ENCODE measurements at regions not wholly inside any gene's neighbourhood (a gene's known extent, or its start where the extent isn't known, plus 50 kb on each side); places are given as distances from the start of the nearest gene placed in this dataset.
A peak's percentile ranks its signal among the peaks of the same experiment; 100 is the strongest.

- no peak overlapping the region for H3K27ac ChIP-seq (ENCODE audit: low read depth in 2 of 2, low read length in 2 of 2)
- no peak for TF ChIP-seq CTCF (IDR thresholded peaks at IDR 0.05; ENCODE audit: borderline replicate concordance, extremely low read depth, insufficient read depth)
- H3K36me3 ChIP-seq (ENCODE audit: control insufficient read depth in 2 of 3, insufficient read depth in 3 of 3, low read length in 3 of 3): no peaks in the 10 kb centered on the region
- no peak for FAIRE-seq
- intact Hi-C loops (cut with DNase I): no loop called here
- H3K27me3 ChIP-seq (ENCODE audit: control insufficient read depth, insufficient read depth, low read length): no peaks in the 10 kb centered on the region
- no peaks in the 10 kb centered on the region for H3K4me1 ChIP-seq (ENCODE audit: control insufficient read depth in 2 of 3, insufficient read depth in 2 of 3, low read depth in 1 of 3, low read length in 3 of 3)
- no peak for DNase-seq
- H3K9me3 ChIP-seq (ENCODE audit: control insufficient read depth in 2 of 3, insufficient read depth in 1 of 3, low read length in 3 of 3): no peaks in the 10 kb centered on the region
- H3K4me3 ChIP-seq (ENCODE audit: low read length in 3 of 3): no peak overlapping the region
- H3K9ac ChIP-seq (ENCODE audit: low read length in 3 of 3): no peak overlapping the region
Observed at GRCh38 chr5:66477596-66477995, 118.6 kb upstream of the MAST4 start.

DNA sequence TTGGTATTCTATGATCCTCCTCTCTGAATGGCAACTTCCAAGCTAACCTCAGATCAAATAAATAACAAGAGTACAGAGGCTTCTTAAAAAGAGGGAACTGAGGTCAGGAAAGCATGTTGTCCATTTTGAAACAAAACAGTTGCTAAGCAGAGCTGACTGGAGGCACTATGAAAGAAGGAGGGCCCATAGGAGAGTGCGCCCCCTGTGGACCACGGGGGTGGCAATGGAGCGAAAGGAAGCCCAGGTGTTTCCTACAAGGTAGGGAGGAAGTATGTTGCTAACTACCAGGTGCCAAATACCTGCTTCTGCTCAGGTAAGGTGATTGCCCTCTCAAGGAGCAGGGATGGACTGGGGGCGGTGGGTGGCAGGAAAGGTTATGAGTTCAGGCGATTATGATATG, 101.8 kb upstream of the MAST4 start:
- intact Hi-C loops (cut with DNase I): no loop called here
- Histone ChIP-seq H3K36me3 (ENCODE audit: control insufficient read depth in 2 of 3, insufficient read depth in 3 of 3, low read length in 3 of 3) (no peaks in the 10 kb centered on the region), H3K4me1 (ENCODE audit: control insufficient read depth in 2 of 3, insufficient read depth in 2 of 3, low read depth in 1 of 3, low read length in 3 of 3) (no peaks in the 10 kb centered on the region), H3K27me3 (ENCODE audit: control insufficient read depth, insufficient read depth, low read length) (no peaks in the 10 kb centered on the region), H3K9me3 (ENCODE audit: control insufficient read depth in 2 of 3, insufficient read depth in 1 of 3, low read length in 3 of 3) (peaks cover 0 to under 1% (median 0%) of the 10 kb centered on the region in 3 donors), H3K4me3 (ENCODE audit: low read length in 3 of 3) (no peak overlapping the region), H3K9ac (ENCODE audit: low read length in 3 of 3) (no peak overlapping the region), H3K27ac (ENCODE audit: low read depth in 2 of 2, low read length in 2 of 2) (no peak overlapping the region)
- TF ChIP-seq CTCF (IDR thresholded peaks at IDR 0.05; ENCODE audit: borderline replicate concordance, extremely low read depth, insufficient read depth): no peak
- FAIRE-seq (no peak), DNase-seq (no peak)

GRCh38 chr5:66498791-66499207, 97.4 kb upstream of the MAST4 start:
- no peak for FAIRE-seq
- Histone ChIP-seq H3K27me3 (ENCODE audit: control insufficient read depth, insufficient read depth, low read length) (no peaks in the 10 kb centered on the region), H3K9ac (ENCODE audit: low read length in 3 of 3) (no peak overlapping the region), H3K27ac (ENCODE audit: low read depth in 2 of 2, low read length in 2 of 2) (no peak overlapping the region), H3K9me3 (ENCODE audit: control insufficient read depth in 2 of 3, insufficient read depth in 1 of 3, low read length in 3 of 3) (no peaks in the 10 kb centered on the region), H3K4me1 (ENCODE audit: control insufficient read depth in 2 of 3, insufficient read depth in 2 of 3, low read depth in 1 of 3, low read length in 3 of 3) (no peaks in the 10 kb centered on the region), H3K36me3 (ENCODE audit: control insufficient read depth in 2 of 3, insufficient read depth in 3 of 3, low read length in 3 of 3) (no peaks in the 10 kb centered on the region), H3K4me3 (ENCODE audit: low read length in 3 of 3) (no peak overlapping the region)
- no peak for DNase-seq
- intact Hi-C loops (cut with DNase I): no loop called here
- TF ChIP-seq CTCF (IDR thresholded peaks at IDR 0.05; ENCODE audit: borderline replicate concordance, extremely low read depth, insufficient read depth): no peak

GRCh38 chr5:66503203-66503789, 92.9 kb upstream of the MAST4 start:
- peak in 1 of 5 donors; percentile 61 for DNase-seq
- FAIRE-seq: no peak
- no peak for TF ChIP-seq CTCF (IDR thresholded peaks at IDR 0.05; ENCODE audit: borderline replicate concordance, extremely low read depth, insufficient read depth)
- Histone ChIP-seq H3K4me3 (ENCODE audit: low read length in 3 of 3) (no peak overlapping the region), H3K27me3 (ENCODE audit: control insufficient read depth, insufficient read depth, low read length) (no peaks in the 10 kb centered on the region), H3K9ac (ENCODE audit: low read length in 3 of 3) (no peak overlapping the region), H3K4me1 (ENCODE audit: control insufficient read depth in 2 of 3, insufficient read depth in 2 of 3, low read depth in 1 of 3, low read length in 3 of 3) (no peaks in the 10 kb centered on the region), H3K27ac (ENCODE audit: low read depth in 2 of 2, low read length in 2 of 2) (no peak overlapping the region), H3K9me3 (ENCODE audit: control insufficient read depth in 2 of 3, insufficient read depth in 1 of 3, low read length in 3 of 3) (no peaks in the 10 kb centered on the region), H3K36me3 (ENCODE audit: control insufficient read depth in 2 of 3, insufficient read depth in 3 of 3, low read length in 3 of 3) (no peaks in the 10 kb centered on the region)
- intact Hi-C loops (cut with DNase I): no loop called here
